ENCODE measurements at regions not wholly inside any gene's neighbourhood (a gene's known extent, or its start where the extent isn't known, plus 50 kb on each side); places are given as distances from the start of the nearest gene placed in this dataset.

GRCh38 chr4:156021298-156021697, 67.6 kb upstream of the CTSO start:
- TF ChIP-seq CTCF (IDR thresholded peaks at IDR 0.05 in 2 of 3, conservative IDR thresholded peaks at IDR 0.05 in 1 of 3; ENCODE audit: borderline replicate concordance in 1 of 3, insufficient read depth in 1 of 3, low read depth in 2 of 3, low read length in 2 of 3): no peak
- no peak for TF ChIP-seq SIN3A (IDR thresholded peaks at IDR 0.05; ENCODE audit: low read depth)
- TF ChIP-seq MAX (IDR thresholded peaks at IDR 0.05): no peak
- no peak for TF ChIP-seq POLR2AphosphoS5 (IDR thresholded peaks at IDR 0.05; ENCODE audit: low read depth, low read length)

All from HCT116 (cell line).